HG02678 (cell line): ENCODE measurements at regions not wholly inside any gene's neighbourhood (a gene's known extent, or its start where the extent isn't known, plus 50 kb on each side); places are given as distances from the start of the nearest gene placed in this dataset.

ENCODE experiments used
- ATAC-seq: cut with Tn5 transposase; IDR thresholded peaks from one replicate; pipeline ENCODE4 v1.9.1; 2021; ENCODE audit warnings: mild to moderate bottlenecking, moderate library complexity; ENCODE audit not compliant: unreplicated experiment

DNA sequence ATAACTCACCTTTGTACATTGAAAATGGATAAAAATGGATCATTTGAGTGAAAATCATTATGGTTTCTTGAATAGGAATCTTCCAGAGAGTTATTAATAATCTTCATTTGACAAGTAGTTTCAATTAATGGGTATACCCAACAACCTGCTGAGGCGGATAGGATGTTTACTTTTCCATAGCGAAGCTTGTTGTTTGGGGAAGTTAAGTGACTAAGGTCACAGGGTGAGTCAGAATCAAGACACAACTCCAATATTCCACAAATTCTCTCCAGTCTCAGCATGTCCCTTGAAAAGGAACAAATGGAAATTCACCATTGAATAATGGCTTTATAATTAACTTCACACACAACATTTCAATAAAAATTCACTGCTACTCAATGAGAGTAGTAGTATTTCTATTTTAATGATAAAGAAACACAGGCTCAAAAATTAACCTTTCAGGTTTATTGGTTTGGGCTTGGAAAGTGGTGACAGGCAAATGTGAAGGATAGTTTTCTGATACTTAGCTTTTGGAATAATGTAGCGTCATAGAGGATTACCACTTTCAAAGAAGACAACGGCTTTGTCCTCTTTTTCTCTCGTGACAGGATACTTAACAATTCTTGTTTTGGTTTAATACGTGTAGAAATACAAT, 211.3 kb downstream of the GPD2 start:
- ATAC-seq: no peak

DNA sequence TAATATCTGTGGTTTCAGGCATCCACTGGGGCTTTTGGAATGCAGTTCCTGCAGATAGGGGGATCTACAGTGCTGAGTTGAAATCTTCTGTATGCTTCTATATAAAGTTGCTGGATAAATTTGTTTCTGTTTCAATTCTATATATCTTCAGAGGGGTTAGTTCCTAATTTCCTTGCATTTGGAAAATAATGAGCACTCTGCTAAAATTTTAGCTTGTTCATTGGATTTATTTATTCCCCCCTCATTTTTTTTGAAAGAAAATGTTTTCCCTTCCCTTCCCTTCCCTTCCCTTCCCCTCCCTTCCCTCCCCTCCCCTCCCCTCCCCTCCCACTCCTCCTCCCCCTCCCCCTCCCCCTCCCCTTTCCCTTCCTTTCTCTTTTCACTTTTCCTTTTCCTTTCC, 212.3 kb downstream of the GPD2 start:
- ATAC-seq: no peak

DNA sequence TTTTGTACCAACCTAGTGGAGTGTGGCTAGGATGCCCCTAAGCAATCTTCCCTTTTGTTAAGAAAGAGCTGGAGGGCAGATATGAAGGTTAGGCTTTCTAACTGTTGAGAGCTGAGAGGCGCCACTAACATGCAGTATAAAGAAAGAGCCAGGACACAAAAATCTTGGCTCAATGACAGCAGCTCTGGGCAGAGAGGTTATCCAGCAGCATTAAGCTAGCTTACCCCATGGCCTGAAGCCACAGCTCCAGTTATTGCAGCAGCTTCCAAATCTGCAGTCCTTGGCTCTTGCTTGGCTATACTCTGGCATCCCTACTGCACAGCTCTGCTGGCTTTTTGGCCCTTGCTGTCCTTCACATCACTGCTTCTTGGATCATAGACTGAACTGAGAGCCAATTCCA, 213.4 kb downstream of the GPD2 start:
- ATAC-seq: no peak

DNA sequence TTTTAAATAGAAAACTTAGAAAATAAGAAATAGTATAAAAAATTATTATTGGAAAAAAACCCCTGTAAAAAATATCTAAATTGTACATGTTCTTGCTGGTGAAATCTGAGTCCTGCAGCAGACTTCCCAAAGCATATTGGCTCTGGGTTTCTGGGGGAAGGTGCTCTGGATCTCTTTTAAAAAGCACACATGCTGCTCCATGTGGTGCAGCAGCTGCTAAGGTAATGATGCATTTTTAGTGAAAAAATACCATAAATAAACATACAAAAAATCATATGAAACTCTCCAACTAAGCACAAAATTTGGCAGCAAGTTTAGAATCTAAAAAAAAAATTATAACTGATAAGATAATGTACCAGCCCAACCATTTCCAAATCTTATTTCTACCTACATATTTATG, 216.5 kb downstream of the GPD2 start:
- ATAC-seq: no peak

DNA sequence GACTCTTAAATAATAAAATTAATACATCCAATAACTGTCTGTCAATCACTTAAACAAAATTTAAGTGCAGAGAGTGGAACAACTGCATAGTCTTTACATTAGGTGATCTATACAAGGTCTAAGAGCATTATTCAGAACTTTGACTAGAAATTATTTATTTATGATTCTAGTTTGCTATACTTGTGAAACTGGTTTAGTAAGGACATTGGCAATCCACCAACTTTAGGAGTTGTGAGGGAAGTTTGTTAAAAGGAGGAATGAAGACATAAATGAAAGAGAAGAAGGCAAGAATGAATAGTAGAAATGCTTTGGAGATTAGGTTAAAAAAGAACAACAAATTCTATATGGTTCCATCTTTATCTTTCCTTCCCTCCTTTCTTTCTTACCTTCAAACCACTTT, 217.5 kb downstream of the GPD2 start:
- no peak for ATAC-seq

DNA sequence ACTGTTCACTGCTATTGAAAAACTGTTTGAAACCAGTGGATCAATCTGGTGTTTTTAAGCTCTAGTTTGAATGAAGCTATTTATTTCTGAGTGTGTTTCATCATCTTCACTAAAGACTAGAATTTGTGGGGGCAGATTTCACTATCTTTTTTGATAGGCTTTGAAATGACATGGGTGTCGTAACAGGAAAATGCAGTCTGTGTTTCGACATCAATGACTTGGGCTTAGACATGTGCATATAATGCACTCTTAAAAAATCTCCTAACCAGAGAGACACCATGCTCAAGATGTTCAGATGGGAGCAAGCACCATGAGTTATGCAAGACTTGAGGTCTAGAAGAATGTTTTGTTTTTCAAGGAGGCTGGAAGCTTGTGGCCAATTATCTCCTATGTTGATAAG, 221.6 kb downstream of the GPD2 start:
- ATAC-seq: no peak

DNA sequence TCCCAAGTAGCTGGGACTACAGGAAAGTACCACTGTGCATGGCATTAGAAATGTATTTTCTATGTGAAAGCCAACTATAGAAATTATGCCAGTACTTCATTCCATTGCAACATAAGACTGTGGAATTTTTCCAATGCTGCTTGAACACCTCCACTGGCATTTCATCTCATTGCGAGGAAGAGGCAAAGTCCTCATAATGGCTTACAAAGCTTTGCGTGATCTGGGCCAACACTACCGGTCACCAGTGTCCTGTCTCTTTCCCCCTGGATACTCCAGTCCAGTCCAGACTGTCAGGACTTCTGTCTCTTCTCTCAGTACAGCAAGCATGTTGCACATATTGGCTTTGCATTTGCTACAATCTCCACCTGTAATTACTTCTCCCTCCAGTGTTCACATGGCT, 223.5 kb downstream of the GPD2 start:
- ATAC-seq: no peak

DNA sequence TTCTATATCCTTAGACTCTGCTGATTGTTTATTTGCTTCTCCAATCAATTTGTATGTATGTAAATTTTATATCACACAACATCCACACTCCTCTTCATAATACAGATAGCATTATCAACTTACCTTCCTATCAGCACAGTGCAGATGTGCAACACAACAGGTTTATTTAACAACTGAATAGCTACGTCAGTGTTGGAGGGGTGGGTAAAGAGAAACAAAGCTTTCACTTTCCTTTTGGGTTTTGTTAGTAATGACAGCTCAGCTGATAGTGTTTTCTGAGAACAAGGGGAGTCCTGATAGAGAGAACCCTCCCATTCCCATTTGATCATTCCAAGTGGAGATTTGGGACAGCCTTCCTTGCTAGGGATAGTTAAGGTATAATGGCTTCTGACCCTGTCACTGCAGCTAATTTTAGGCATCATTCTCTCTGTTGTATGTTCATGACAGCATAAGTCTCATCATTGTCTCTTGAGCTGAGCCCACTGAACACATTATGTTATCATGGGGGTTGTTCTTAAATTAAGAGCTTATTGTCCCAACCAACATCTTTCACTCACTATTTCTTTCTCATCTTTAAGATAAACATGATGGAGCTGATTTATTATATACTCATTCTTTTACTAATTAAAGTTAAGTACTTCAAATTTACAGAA, 227.7 kb downstream of the GPD2 start:
- ATAC-seq: peak; percentile 80

DNA sequence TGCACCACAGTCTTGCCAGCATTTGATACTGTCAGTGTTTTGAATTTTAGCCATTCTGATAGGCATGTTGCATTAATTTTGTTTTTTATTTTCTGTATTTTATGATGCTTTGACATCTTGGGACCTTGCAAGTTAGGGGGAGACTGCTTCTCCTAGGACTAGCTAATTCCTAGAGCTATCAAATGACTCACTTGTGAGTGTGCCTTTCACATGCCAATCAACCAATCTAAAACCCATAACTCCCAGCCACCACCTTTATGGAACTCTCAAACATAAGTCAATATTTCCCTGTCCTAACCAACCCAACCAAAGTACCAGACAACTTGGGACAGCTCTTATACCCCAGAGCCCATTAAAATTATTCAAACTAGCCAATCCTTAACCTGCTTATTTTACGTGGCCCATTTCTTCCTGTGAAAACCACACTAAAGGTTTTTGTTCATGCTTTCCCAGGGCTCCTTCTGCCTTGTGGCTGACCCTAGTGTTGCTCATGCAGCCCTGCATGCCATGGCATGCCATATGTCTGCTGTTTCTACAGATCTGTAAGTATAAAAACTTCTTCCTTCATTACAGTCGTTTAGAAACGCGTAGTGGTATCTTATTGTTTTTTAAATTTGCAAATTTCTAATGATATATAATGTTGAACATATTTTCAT, 230.1 kb downstream of the GPD2 start:
- no peak for ATAC-seq

DNA sequence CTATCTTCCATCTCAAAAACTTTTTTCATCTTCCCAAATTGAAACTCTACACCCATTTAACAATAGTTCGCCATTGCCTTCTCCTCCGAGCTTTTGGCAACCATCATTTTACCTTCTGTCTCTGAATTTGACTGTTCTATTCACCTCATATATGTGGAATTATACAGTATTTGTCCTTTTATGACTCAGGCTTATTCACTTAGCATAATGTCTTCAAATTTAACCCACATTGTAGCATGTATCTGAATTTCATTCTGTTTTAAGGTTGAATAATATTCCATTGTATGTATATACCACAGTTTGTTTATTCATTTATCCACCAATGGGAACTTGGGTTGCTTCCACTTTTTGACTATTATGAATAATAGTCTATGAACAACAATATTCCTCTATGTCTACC, 233.9 kb downstream of the GPD2 start:
- ATAC-seq: no peak

DNA sequence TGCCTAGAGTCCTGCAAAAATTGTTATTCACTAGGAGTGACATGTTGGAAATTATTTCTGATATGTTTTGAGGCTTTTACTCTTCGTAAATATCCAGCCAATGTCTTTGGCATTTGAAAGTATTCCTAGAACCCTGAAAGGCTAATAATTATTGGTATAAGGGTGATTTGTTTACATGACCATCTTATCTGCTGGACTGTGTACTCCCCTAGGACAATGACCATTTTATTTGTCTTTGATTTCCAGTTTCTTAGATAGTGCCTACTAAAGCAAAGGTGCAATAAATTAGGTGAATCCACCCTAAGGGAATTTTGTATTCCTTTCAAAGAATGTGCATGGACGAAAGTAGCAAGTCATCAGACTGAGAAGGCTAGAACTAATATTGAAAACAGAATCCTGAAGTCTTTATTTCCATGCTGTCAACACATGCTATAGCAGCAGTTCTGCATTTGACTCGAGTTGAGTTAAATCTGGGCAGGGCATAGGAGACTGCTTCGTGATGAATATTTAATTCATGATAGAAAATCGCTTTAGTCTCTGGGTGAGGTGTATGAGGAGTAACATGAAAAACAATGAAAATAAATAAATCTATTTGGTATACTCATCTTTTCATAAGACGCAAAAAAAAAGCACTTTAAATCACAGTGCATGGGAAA, 235.7 kb downstream of the GPD2 start:
- no peak for ATAC-seq

DNA sequence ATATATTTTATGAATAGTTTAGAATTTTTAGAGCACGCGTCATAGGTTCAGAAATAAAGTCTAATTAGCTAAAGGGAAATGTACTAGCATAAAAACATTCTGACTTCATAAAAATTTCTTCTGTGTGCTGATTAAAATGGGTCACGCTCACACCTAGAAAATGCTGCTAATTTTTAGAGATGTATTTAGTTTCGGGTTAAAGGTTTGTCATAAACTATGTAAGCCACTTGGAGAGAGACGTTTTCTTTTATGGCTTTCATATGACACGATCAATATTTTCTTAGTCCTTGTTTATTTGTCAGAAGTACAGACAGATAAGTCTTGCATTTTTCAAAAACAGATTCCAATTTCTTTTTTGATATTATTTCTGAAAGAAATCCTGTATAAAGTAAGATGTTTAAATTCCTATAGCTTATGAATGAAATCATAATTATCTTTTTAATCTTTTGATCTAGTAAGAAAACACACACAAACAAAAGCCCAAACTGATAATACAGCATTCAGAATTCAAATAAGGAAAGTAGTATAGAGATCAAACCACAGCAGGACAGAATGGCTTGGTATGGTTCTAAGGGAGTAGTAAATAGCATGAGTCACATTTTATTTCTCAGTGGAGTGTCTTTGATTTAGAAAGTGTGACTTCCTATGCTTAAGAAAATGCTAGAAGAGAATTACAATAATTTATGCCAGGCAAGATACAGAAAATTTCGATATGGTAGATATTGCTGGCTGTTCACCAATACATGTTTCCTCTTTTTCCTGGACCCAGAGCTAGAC, 236.6 kb downstream of the GPD2 start:
- no peak for ATAC-seq

DNA sequence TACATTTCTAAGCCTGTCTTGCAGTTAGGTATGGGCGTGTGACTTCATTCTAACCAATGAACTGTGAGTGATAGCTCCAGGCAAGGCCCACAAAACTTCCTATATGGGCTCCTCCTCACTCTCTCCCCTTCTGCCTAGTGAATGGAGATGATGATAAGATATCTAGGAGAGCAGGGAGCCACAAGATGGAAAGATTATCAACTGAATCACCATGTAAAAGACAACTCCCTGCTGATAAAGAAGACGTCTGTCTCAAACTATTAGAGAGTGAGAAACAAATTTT, 237.1 kb downstream of the GPD2 start:
- ATAC-seq: no peak

DNA sequence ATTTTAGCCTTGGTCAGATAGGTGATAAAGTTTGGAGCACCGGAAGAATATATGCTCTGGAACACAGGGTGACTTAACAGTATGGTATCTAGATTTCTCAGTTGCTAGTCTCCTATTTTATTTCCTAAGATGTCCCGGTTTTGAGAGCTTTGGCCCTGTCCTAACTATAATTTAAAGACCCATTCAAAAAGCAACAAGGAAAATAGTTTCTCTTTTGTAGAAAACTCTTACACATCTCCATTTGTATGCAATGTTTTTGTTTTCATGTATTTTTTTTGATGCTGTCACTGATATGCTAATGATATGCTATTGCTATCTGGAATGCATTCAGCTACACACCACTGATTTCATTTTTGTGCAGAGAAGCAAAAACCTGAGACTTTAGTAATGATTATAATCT, 237.8 kb downstream of the GPD2 start:
- no peak for ATAC-seq

DNA sequence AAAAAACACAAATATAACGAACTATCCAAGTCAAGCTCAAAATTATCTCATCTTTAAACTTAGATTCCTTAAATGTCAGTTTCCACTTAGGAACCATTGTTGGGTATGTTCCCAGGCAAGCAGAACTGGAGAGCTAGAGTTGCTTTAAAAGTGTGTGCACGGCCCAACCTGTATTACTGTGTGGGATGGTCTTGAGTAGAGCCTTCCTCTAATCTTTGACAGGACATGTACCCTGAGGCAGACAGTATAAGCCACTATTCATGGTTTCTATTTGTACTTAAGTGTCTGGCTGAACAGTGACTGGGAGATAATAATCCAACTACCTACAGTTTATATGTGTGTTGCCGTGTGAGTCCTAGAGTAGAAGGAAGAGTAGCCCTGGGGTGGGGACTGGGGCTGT, 239.7 kb downstream of the GPD2 start:
- ATAC-seq: no peak

DNA sequence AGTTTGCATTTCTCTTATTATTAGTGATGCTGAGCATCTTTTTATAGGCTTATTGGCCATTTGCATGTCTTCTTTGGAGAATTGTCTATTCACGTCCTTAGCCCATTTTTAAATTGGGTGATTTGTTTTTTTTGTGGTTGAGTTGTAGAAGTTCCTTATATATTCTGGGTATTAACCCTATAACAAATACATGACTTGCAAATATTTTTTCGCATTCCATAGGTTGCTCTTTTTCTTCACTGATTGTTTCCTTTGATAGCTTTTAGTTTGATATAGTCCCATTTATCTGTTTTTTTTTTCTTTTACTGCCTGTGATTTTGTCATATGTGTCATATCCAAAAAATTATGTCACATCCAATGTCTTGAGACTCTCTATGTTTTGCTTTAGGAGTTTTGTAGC, 243.6 kb downstream of the GPD2 start:
- ATAC-seq: no peak

DNA sequence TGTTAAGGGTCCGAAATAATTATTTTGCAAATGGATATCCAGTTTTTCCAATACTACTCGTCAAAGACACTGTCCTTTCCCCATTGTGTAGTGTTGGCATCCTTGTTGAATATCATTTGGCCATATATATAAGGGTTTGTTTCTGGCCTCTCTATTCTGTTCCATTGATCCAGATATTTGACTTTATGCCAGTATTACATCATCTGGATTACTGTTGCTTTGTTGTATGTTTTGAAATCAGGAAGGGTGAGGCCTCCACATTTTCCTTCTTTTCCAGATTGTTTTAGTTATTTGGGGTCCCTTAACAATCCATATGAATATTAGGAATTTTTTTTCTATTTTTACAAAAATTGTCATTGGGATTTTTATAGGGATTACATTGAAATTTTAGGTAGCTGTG, 244.1 kb downstream of the GPD2 start:
- no peak for ATAC-seq

DNA sequence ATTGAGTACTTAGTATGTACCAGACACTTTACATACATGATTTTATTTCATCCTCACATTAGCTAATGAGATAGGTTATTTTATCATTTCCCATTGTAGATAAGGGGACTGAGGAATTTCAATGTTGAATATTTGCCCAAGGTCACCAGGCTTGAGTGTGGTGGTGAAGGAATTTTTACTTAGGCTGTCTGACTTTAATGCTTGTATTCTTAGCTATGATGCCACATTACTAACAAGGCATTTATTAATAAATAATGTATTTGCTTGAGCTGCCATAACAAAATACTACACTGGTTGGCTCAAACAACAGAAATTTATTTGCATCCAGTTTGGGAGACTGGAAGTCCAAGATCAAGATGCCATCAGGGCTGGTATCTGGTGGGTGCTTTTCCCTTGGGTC, 250.9 kb downstream of the GPD2 start:
- ATAC-seq: no peak

DNA sequence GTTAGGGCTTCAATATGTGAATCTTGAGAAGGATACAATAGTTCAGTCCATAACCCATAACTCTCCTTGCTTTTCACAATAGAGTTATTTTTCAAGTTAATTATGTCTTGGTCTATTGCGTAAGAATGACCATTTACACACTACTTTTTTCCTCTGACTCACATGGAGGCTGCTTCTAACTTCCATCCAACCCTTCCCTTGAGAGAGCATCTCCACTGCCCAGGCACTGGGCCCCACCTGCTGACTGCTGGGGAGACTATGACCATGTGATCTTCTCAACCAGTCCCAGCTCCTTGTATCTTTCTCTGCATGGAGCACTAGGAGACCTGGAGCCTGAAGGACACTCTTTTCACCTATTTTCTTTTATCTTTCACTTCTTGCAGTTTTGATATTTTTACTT, 251.5 kb downstream of the GPD2 start:
- ATAC-seq: no peak

DNA sequence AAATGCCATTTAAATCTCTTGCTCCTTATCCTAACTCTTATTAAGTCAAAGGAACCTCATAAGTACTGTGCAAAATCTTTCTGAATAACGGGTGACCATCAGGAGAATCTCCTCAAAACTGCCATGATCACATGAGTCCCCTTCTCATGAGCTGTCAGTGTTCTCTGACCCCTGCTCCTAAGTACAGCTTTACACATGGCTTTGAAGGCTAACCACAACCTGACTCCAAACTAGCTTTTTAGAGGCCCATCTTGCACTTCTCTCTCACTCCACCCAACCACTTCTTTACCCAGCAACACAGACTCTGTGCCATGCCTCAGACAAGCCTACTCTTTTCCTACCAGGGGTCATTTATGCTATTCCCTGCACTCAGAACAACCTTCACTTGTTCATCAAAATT, 253.8 kb downstream of the GPD2 start:
- ATAC-seq: no peak

DNA sequence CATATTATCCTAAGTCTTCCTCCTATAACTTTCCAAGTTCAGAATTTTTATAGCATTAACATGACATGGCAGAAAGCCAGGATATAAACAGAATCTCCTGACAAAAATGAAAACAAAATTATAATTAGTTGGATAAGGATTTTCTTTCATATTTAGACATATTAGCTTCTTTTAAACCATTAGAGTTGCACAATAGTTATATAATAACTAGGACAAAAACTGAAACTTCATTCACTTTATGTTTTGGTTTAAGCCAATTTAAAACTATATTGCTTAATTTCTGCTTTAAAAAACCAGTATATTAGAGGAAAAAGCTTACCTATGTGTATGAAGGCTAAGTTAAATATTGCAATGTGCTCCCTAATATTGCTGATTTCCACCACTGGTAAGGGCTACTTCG, 254.8 kb downstream of the GPD2 start:
- no peak for ATAC-seq

DNA sequence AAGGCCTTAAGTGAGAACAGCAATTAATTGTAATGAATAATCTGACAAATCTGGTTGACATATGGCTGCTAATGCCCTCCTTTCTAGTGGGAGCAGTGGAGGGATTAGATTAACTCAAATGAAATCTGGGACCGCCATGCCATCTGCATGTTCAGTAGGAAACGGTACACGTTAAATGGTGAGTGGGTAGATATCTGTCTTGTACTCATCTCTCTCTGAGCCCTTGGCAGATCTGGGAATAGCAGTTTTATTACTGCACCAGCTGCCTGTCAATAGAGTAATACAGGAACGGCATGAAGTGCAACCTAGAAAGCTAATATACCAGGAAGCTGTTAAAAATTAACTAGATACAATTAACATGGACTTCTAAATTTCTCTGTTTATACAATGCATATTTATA, 258.8 kb downstream of the GPD2 start:
- no peak for ATAC-seq
